K562 (cell line): ENCODE measurements at regions not wholly inside any gene's neighbourhood (a gene's known extent, or its start where the extent isn't known, plus 50 kb on each side); places are given as distances from the start of the nearest gene placed in this dataset.

Experiments
- ARID3A ChIP-seq: IDR thresholded peaks from 2 replicates; pipeline ENCODE4 v1.6.1; 2012; ENCODE audit warnings: low read depth, low read length, improper control_type of control experiment, borderline replicate concordance
- ATF3 ChIP-seq, 2 experiments: fragments of 450-650 bp in 1 of 2; sonication (generic) in 1 of 2; formaldehyde crosslinking in 1 of 2; IDR thresholded peaks in 1 of 2; conservative IDR thresholded peaks in 1 of 2; 2 replicates each; pipeline versions ENCODE4 v1.6.1 to v1.8.1; 2016 to 2023; ENCODE audit warnings: mild to moderate bottlenecking in 2 of 2, moderate library complexity in 2 of 2, inconsistent platforms in 1 of 2, missing genetic modification reagents in 1 of 2
- POLR2AphosphoS5 ChIP-seq: IDR thresholded peaks from 2 replicates; pipeline ENCODE4 v1.6.1; 2011; ENCODE audit warnings: mild to moderate bottlenecking, low read depth, low read length, moderate library complexity; ENCODE audit not compliant: control insufficient read depth, insufficient read depth
- RFX5 ChIP-seq: IDR thresholded peaks from 2 replicates; pipeline ENCODE4 v1.6.1; 2011; ENCODE audit warnings: low read depth, mild to moderate bottlenecking, improper control_type of control experiment, low read length
- TRIM24 ChIP-seq, 2 experiments: fragments of 450-650 bp; IDR thresholded peaks; 2 replicates each; pipeline ENCODE4 v1.6.1; 2016
- ZBTB34 ChIP-seq: fragments of 250-450 bp; sonication (Bioruptor Pico); IDR thresholded peaks from 2 replicates; pipeline ENCODE4 v1.8.0; 2021; ENCODE audit warnings: mild to moderate bottlenecking, moderate library complexity

- TF ChIP-seq POLR2AphosphoS5 = no peak
- TF ChIP-seq ARID3A = no peak
- no peak for TF ChIP-seq TRIM24 (IDR thresholded peaks at IDR 0.05)
- TF ChIP-seq ZBTB34 (CRISPR knock-in tag) = no peak
- TF ChIP-seq RFX5 = no peak
- no peak for TF ChIP-seq ATF3 (IDR thresholded peaks at IDR 0.05)
- TF ChIP-seq ATF3 (CRISPR knock-in tag; conservative IDR thresholded peaks at IDR 0.05) = no peak
Observed at GRCh38 chr10:65751896-65752295, 1173.9 kb upstream of the LRRTM3 start.
